ENCODE measurements at regions not wholly inside any gene's neighbourhood (a gene's known extent, or its start where the extent isn't known, plus 50 kb on each side); places are given as distances from the start of the nearest gene placed in this dataset.

- no peak for TF ChIP-seq CTCF (IDR thresholded peaks at IDR 0.05; ENCODE audit: low read depth, low read length)
- DNase-seq (ENCODE audit: extremely low read depth, low read depth), result no peak
Observed at GRCh38 chr15:100727291-100727851, 125.0 kb downstream of the ASB7 start.

GRCh38 chr15:100728371-100729201, 126.2 kb downstream of the ASB7 start:
- no peak for TF ChIP-seq CTCF (IDR thresholded peaks at IDR 0.05; ENCODE audit: low read depth, low read length)
- DNase-seq (ENCODE audit: extremely low read depth, low read depth), result no peak

GRCh38 chr15:100729461-100729860, 127.1 kb downstream of the ASB7 start:
- DNase-seq (ENCODE audit: extremely low read depth, low read depth), result no peak
- no peak for TF ChIP-seq CTCF (IDR thresholded peaks at IDR 0.05; ENCODE audit: low read depth, low read length)

GRCh38 chr15:100730129-100730528, 127.7 kb downstream of the ASB7 start:
- no peak for TF ChIP-seq CTCF (IDR thresholded peaks at IDR 0.05; ENCODE audit: low read depth, low read length)
- DNase-seq (ENCODE audit: extremely low read depth, low read depth), result no peak

GRCh38 chr15:100730655-100731266, 128.4 kb downstream of the ASB7 start:
- no peak for TF ChIP-seq CTCF (IDR thresholded peaks at IDR 0.05; ENCODE audit: low read depth, low read length)
- DNase-seq (ENCODE audit: extremely low read depth, low read depth), result no peak

GRCh38 chr15:100731267-100732152, 129.1 kb downstream of the ASB7 start:
- no peak for DNase-seq (ENCODE audit: extremely low read depth, low read depth)
- no peak for TF ChIP-seq CTCF (IDR thresholded peaks at IDR 0.05; ENCODE audit: low read depth, low read length)

Measured in AG09319 (cell line).